Transverse colon (tissue), 4 donors: ENCODE measurements at regions not wholly inside any gene's neighbourhood (a gene's known extent, or its start where the extent isn't known, plus 50 kb on each side); places are given as distances from the start of the nearest gene placed in this dataset.

Experiments
- DNase-seq: peaks from one replicate; pipeline ENCODE4 v3.0.0-alpha.2; 2019
- H3K27ac ChIP-seq, 4 donors: fragments of 200-600 bp; sonication (generic); 2 replicates each; pipeline ENCODE4 v1.5.1; 2016 to 2018; ENCODE audit warnings: inconsistent platforms in 4 of 4
- H3K27me3 ChIP-seq: fragments of 200-600 bp; sonication (generic); 2 replicates; pipeline ENCODE4 v1.5.1; 2017; ENCODE audit warnings: inconsistent platforms
- H3K36me3 ChIP-seq, 4 donors: fragments of 200-600 bp; sonication (generic); 2 replicates each; pipeline ENCODE4 v1.5.1; 2017 to 2019; ENCODE audit warnings: inconsistent platforms in 4 of 4
- H3K4me1 ChIP-seq, 4 donors: fragments of 200-600 bp; sonication (generic); 2 replicates each; pipeline ENCODE4 v1.5.1; 2017 to 2020; ENCODE audit warnings: inconsistent platforms in 4 of 4
- H3K4me3 ChIP-seq, 4 donors: fragments of 200-600 bp; sonication (generic); 1 replicate in 1 of 4; 2 replicates in 3 of 4; pipeline versions ENCODE4 v1.5.1 to v1.6.1; 2017 to 2019; ENCODE audit warnings: inconsistent platforms in 4 of 4
- H3K9me3 ChIP-seq, 2 donors: fragments of 200-600 bp; sonication (generic); 2 replicates each; pipeline ENCODE4 v1.5.1; 2017 to 2019; ENCODE audit warnings: inconsistent platforms in 2 of 2
- EP300 ChIP-seq: sonication (generic); formaldehyde crosslinking; IDR thresholded peaks from one replicate; pipeline ENCODE4 v1.6.1; 2017; ENCODE audit warnings: antibody characterized with exemption, low read depth
- POLR2A ChIP-seq: fragments of 450-650 bp; IDR thresholded peaks from one replicate; pipeline ENCODE4 v1.6.1; 2016; ENCODE audit warnings: antibody characterized with exemption, mild to moderate bottlenecking, moderate library complexity
- POLR2AphosphoS5 ChIP-seq, 3 donors: sonication (generic); formaldehyde crosslinking; IDR thresholded peaks; one replicate each; pipeline ENCODE4 v1.6.1; 2016; ENCODE audit warnings: antibody characterized with exemption in 3 of 3
- WGBS, 2 donors: methylation state at CpG; one replicate each; pipeline ENCODE4 v1.1.5; 2018; ENCODE audit warnings: low coverage in 1 of 2; 5-methylcytosine and 5-hydroxymethylcytosine counted together
- in situ Hi-C, 4 donors: fragments of 200-750 bp; cut with MboI; loops; one replicate each; pipeline versions ENCODE4 v1.15.0 to v1.15.1; 2017; ENCODE audit warnings: low sequenced_read_pairs in 3 of 4, low pct_ligation_motif_present in 1 of 4, low pct_unique_long_range_greater_than_20kb in 1 of 4
- intact Hi-C: fragments of 100-400 bp; cut with DNase I; formaldehyde crosslinking; loops from one replicate; pipeline ENCODE4 v1.15.1; 2023; ENCODE audit warnings: low total_unique reads
- TF ChIP-seq, protein P1 (sequence below), 5 experiments: fragments of 200-600 bp in 3 of 5; fragments of 450-650 bp in 2 of 5; sonication (generic) in 3 of 5; IDR thresholded peaks; 1 replicate in 2 of 5; 2 replicates in 3 of 5; pipeline ENCODE4 v1.5.1; 2016 to 2017; ENCODE audit warnings: antibody characterized with exemption in 5 of 5, inconsistent platforms in 3 of 5, mild to moderate bottlenecking in 2 of 5, moderate library complexity in 1 of 5

DNA sequence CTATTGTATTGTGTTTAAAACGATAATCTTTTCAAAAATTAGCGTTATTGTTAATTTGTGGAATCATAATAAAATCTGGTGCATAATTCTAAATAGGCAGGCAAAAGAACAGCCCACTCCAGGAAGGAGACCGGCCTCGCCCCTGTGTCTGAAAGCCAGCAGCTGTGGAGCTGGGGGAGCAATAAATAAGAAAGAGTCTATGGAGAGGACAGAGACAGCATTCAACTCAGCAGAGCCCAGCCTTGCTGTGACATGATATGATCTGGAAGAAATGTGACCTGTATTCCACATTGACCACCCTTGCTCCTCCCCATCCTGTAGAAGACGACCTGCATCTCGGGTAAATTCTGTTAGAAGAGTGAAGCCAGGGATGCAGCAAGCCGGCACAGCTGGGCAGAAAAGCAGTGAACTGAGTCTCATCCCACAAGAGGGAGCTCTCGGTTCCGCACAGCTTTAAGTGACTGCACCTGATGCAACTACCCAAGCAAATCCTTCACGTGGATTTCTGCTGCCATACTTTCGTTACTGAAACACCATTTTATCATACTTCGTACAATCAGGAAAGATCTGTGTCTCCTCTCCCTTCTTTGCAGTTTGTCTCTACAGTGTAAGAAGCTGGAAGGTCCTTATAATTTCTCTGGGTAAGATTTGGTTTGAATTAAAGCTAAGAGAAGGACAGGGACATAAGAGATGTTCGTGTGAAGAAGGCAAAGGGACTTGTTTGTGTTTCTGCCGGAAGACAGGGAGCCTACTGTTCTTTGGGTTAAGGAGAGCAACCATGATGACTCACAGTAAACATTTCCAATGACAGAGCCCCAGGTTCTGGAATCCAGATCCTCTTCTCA is 427.1 kb downstream of the GPAM start:
- peak; percentile 15 for DNase-seq
- Histone ChIP-seq H3K4me1 (no peaks in the 10 kb centered on the region), H3K27ac (no peak overlapping the region), H3K27me3 (no peaks in the 10 kb centered on the region), H3K9me3 (no peaks in the 10 kb centered on the region), H3K36me3 (no peaks in the 10 kb centered on the region), H3K4me3 (no peak overlapping the region)
- intact Hi-C loops (loop anchor here (2.0 to 5.0 kb wide), 2 partner anchors 206 to 381 kb away; no protein-coding TSS in a partner anchor), in situ Hi-C loops (loop anchor here in 3 of 4 donors (25.0 kb wide), 1 partner anchor 381 kb away; no protein-coding TSS in a partner anchor)
- TF ChIP-seq, protein P1, sequence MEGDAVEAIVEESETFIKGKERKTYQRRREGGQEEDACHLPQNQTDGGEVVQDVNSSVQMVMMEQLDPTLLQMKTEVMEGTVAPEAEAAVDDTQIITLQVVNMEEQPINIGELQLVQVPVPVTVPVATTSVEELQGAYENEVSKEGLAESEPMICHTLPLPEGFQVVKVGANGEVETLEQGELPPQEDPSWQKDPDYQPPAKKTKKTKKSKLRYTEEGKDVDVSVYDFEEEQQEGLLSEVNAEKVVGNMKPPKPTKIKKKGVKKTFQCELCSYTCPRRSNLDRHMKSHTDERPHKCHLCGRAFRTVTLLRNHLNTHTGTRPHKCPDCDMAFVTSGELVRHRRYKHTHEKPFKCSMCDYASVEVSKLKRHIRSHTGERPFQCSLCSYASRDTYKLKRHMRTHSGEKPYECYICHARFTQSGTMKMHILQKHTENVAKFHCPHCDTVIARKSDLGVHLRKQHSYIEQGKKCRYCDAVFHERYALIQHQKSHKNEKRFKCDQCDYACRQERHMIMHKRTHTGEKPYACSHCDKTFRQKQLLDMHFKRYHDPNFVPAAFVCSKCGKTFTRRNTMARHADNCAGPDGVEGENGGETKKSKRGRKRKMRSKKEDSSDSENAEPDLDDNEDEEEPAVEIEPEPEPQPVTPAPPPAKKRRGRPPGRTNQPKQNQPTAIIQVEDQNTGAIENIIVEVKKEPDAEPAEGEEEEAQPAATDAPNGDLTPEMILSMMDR (IDR thresholded peaks at IDR 0.05): peak in 4 of 5 experiments; percentile 18 to 32 (median 26)
- no peak for TF ChIP-seq POLR2A
- WGBS, 2 donors: 27 to 36% methylated on average over 10 to 14 of the region's 14 CpGs

DNA sequence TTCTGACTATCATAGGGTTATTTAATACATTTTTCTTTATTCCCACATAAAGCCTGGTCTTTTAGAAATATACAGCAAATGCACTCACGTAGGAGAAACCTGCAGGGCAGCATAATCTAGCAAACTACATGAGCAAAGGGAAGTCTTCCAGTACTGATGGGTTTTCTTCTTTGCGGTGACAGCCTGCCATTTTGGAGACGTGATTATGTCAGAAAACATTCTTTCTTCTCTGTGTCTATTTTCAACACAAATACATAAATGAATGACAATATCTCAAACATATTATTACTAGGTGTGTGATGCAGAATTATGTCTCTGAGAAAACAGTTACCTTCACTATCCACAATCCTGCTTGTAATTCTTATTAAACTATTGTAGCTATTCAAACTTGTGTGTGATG is 425.0 kb downstream of the GPAM start:
- no peaks in the 10 kb centered on the region for H3K9me3 ChIP-seq
- H3K4me1 ChIP-seq: no peaks in the 10 kb centered on the region
- in situ Hi-C loops (loop anchor here in 3 of 4 donors (25.0 kb wide), 1 partner anchor 379 kb away; no protein-coding TSS in a partner anchor), intact Hi-C loops (loop anchor here (5.0 kb wide), 1 partner anchor 379 kb away; no protein-coding TSS in a partner anchor)
- no peaks in the 10 kb centered on the region for H3K27me3 ChIP-seq
- 66 to 87% methylated on average over 3 of the region's 3 CpGs for WGBS, 2 donors
- H3K27ac ChIP-seq: no peak overlapping the region
- no peak for DNase-seq
- TF ChIP-seq POLR2A: no peak
- TF ChIP-seq EP300: no peak
- no peak for TF ChIP-seq POLR2AphosphoS5 (IDR thresholded peaks at IDR 0.05)
- TF ChIP-seq, protein P1 (IDR thresholded peaks at IDR 0.05): no peak
- H3K36me3 ChIP-seq: no peaks in the 10 kb centered on the region
- H3K4me3 ChIP-seq: no peak overlapping the region

DNA sequence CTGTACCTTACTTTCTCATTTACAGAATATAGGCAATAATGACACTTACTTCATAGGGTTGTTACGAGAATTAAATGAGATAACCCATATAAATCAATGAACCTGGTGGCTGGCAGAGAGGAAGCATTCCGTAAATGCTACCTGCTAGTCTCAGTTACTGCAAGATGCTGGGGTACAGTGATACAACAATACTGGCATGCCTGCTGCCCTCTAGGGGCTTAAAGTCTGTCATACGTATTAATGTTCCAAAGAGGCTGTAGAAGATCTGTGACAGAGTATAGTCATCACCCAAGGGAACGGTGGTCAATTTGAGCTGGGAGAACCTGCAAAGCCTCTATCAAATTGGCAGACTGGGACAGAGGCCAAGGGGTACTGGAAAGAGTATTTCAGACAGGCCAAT is 421.5 kb downstream of the GPAM start:
- DNase-seq: no peak
- intact Hi-C loops: no loop called here
- Histone ChIP-seq H3K36me3 (no peaks in the 10 kb centered on the region), H3K27me3 (no peaks in the 10 kb centered on the region), H3K4me3 (no peak overlapping the region), H3K4me1 (no peaks in the 10 kb centered on the region), H3K27ac (no peak overlapping the region), H3K9me3 (no peaks in the 10 kb centered on the region)
- WGBS, 2 donors: 86 to 87% methylated on average over 4 of the region's 4 CpGs
- TF ChIP-seq POLR2AphosphoS5 (IDR thresholded peaks at IDR 0.05) (no peak), POLR2A (no peak), EP300 (no peak)
- TF ChIP-seq, protein P1 (IDR thresholded peaks at IDR 0.05): no peak
- in situ Hi-C loops: loop anchor here in 3 of 4 donors (25.0 kb wide), 1 partner anchor 375 kb away; no protein-coding TSS in a partner anchor

DNA sequence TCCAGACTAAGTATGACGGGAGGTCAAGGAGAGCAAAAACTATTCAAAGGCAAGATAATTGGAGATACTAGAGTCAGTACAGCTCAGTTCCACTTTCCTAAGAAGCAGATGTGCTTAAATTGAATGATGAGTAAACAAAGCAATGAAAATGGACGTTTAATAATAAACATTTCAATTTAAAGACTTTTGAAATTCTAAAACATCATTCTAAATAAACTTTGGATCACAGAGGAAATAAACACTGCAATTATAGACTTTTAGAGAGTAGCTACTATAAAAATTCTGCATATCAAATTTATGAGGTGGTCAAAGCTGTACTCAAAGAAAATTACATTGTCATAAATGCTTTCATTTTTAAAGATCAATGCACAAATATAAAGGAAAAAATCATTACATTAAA is 418.3 kb downstream of the GPAM start:
- intact Hi-C loops: no loop called here
- in situ Hi-C loops: loop anchor here in 3 of 4 donors (25.0 kb wide), 1 partner anchor 372 kb away; no protein-coding TSS in a partner anchor
- 11 to 40% methylated on average over 1 to 2 of the region's 2 CpGs for WGBS, 2 donors
- Histone ChIP-seq H3K27me3 (no peaks in the 10 kb centered on the region), H3K4me1 (no peaks in the 10 kb centered on the region), H3K9me3 (no peaks in the 10 kb centered on the region), H3K36me3 (no peaks in the 10 kb centered on the region), H3K27ac (no peak overlapping the region), H3K4me3 (no peak overlapping the region)
- DNase-seq: no peak
- TF ChIP-seq, protein P1 (IDR thresholded peaks at IDR 0.05): no peak
- TF ChIP-seq POLR2A (no peak), EP300 (no peak), POLR2AphosphoS5 (IDR thresholded peaks at IDR 0.05) (no peak)
